Trophoblast cell (in vitro differentiated cells and primary cell): ENCODE measurements at regions not wholly inside any gene's neighbourhood (a gene's known extent, or its start where the extent isn't known, plus 50 kb on each side); places are given as distances from the start of the nearest gene placed in this dataset.

Experiments
- DNase-seq, 2 donors: peaks; one replicate each; pipeline ENCODE4 v3.0.0-alpha.2; 2016
- H2AFZ ChIP-seq: 2 replicates; pipeline ENCODE4 v1.6.1; 2013; ENCODE audit warnings: low read length, moderate library complexity, mild to moderate bottlenecking; ENCODE audit not compliant: insufficient read depth, poor library complexity
- H2AK5ac ChIP-seq: 2 replicates; pipeline ENCODE4 v1.6.1; 2013; ENCODE audit warnings: mild to moderate bottlenecking, low read length
- H2BK120ac ChIP-seq: 2 replicates; pipeline ENCODE4 v1.6.1; 2013; ENCODE audit warnings: low read length, mild to moderate bottlenecking, moderate library complexity; ENCODE audit not compliant: insufficient read depth, poor library complexity
- H2BK12ac ChIP-seq: 2 replicates; pipeline ENCODE4 v1.6.1; 2013; ENCODE audit warnings: mild to moderate bottlenecking, low read length, moderate library complexity
- H2BK5ac ChIP-seq: 2 replicates; pipeline ENCODE4 v1.6.1; 2013; ENCODE audit warnings: low read length, low read depth, moderate library complexity, mild to moderate bottlenecking; ENCODE audit not compliant: poor library complexity
- H3K14ac ChIP-seq: 2 replicates; pipeline ENCODE4 v1.6.1; 2013; ENCODE audit warnings: mild to moderate bottlenecking, low read length
- H3K18ac ChIP-seq: 2 replicates; pipeline ENCODE4 v1.6.1; 2013; ENCODE audit warnings: mild to moderate bottlenecking, low read length
- H3K23ac ChIP-seq: 2 replicates; pipeline ENCODE4 v1.6.1; 2013; ENCODE audit warnings: low read length
- H3K27ac ChIP-seq: 2 replicates; pipeline ENCODE4 v1.5.1; 2013; ENCODE audit warnings: low read depth, mild to moderate bottlenecking, inconsistent platforms, low read length, moderate library complexity
- H3K27me3 ChIP-seq: 2 replicates; pipeline ENCODE4 v1.6.1; 2013; ENCODE audit warnings: inconsistent platforms, mild to moderate bottlenecking, low read length, moderate library complexity; ENCODE audit not compliant: insufficient read depth
- H3K36me3 ChIP-seq, 2 experiments: 1 replicate in 1 of 2; 2 replicates in 1 of 2; pipeline ENCODE4 v1.6.1; 2013; ENCODE audit warnings: low read length in 2 of 2, mild to moderate bottlenecking in 2 of 2, moderate library complexity in 1 of 2; ENCODE audit not compliant: insufficient read depth in 2 of 2, control insufficient read depth in 1 of 2
- H3K4ac ChIP-seq: 2 replicates; pipeline ENCODE4 v1.6.1; 2013; ENCODE audit warnings: low read depth, mild to moderate bottlenecking, low read length, moderate library complexity
- H3K4me1 ChIP-seq, 2 experiments: 1 replicate in 1 of 2; 2 replicates in 1 of 2; pipeline ENCODE4 v1.6.1; 2013; ENCODE audit warnings: low read length in 2 of 2, mild to moderate bottlenecking in 2 of 2, moderate library complexity in 1 of 2; ENCODE audit not compliant: insufficient read depth in 2 of 2, control insufficient read depth in 1 of 2
- H3K4me2 ChIP-seq: 2 replicates; pipeline ENCODE4 v1.6.1; 2013; ENCODE audit warnings: inconsistent platforms, mild to moderate bottlenecking, low read length, moderate library complexity
- H3K4me3 ChIP-seq: 2 replicates; pipeline ENCODE4 v1.5.1; 2013; ENCODE audit warnings: mild to moderate bottlenecking, low read depth, low read length, inconsistent platforms
- H3K79me1 ChIP-seq: one replicate; pipeline ENCODE4 v1.6.1; 2013; ENCODE audit warnings: low read length
- H3K79me2 ChIP-seq: 2 replicates; pipeline ENCODE4 v1.6.1; 2013; ENCODE audit warnings: low read length, mild to moderate bottlenecking; ENCODE audit not compliant: control insufficient read depth, insufficient read depth, poor library complexity
- H3K9ac ChIP-seq: 2 replicates; pipeline ENCODE4 v1.6.1; 2013; ENCODE audit warnings: mild to moderate bottlenecking, low read length
- H3K9me3 ChIP-seq: 2 replicates; pipeline ENCODE4 v1.6.1; 2013; ENCODE audit warnings: low read depth, mild to moderate bottlenecking, control low read depth, inconsistent platforms, low read length; ENCODE audit not compliant: insufficient read depth
- H4K12ac ChIP-seq: 2 replicates; pipeline ENCODE4 v1.6.1; 2013; ENCODE audit warnings: low read depth, mild to moderate bottlenecking, low read length, moderate library complexity
- H4K8ac ChIP-seq: 2 replicates; pipeline ENCODE4 v1.6.1; 2013; ENCODE audit warnings: low read depth, mild to moderate bottlenecking, low read length, moderate library complexity
- H4K91ac ChIP-seq: one replicate; pipeline ENCODE4 v1.6.1; 2013; ENCODE audit warnings: low read depth, mild to moderate bottlenecking, low read length, moderate library complexity
- WGBS: extraction: QIAGEN DNeasy Blood & Tissue Kit; methylation state at CpG from one replicate; pipeline ENCODE4 v1.1.7; 2013; ENCODE audit warnings: missing lambda C conversion rate; ENCODE audit not compliant: insufficient read length, insufficient coverage; ENCODE audit errors: extremely low coverage; 5-methylcytosine and 5-hydroxymethylcytosine counted together

GRCh38 chr6:105536961-105537360 lies 134.1 kb upstream of the PREP start:
- Histone ChIP-seq H3K4me3 (no peak overlapping the region), H3K79me2 (no peaks in the 10 kb centered on the region), H3K23ac (no peak overlapping the region), H4K12ac (no peak overlapping the region), H2BK12ac (no peak overlapping the region), H3K4me1 (no peaks in the 10 kb centered on the region), H3K79me1 (no peaks in the 10 kb centered on the region), H4K91ac (no peak overlapping the region), H2BK5ac (no peak overlapping the region), H3K27ac (no peak overlapping the region), H3K4ac (no peak overlapping the region), H2BK120ac (no peak overlapping the region), H2AFZ (no peak overlapping the region), H4K8ac (no peak overlapping the region), H3K9me3 (no peaks in the 10 kb centered on the region), H3K27me3 (no peaks in the 10 kb centered on the region), H2AK5ac (no peak overlapping the region), H3K9ac (no peak overlapping the region), H3K18ac (no peak overlapping the region), H3K4me2 (no peak overlapping the region), H3K14ac (no peak overlapping the region), H3K36me3 (no peaks in the 10 kb centered on the region)
- WGBS = no CpG with 5 or more reads among the region's 3 CpGs
- no peak for DNase-seq

- H3K27ac ChIP-seq = no peak overlapping the region
- H3K4me1 ChIP-seq = no peaks in the 10 kb centered on the region
- WGBS = no CpG with 5 or more reads among the region's 3 CpGs
Observed at GRCh38 chr6:105533301-105533700, 130.4 kb upstream of the PREP start.

DNA sequence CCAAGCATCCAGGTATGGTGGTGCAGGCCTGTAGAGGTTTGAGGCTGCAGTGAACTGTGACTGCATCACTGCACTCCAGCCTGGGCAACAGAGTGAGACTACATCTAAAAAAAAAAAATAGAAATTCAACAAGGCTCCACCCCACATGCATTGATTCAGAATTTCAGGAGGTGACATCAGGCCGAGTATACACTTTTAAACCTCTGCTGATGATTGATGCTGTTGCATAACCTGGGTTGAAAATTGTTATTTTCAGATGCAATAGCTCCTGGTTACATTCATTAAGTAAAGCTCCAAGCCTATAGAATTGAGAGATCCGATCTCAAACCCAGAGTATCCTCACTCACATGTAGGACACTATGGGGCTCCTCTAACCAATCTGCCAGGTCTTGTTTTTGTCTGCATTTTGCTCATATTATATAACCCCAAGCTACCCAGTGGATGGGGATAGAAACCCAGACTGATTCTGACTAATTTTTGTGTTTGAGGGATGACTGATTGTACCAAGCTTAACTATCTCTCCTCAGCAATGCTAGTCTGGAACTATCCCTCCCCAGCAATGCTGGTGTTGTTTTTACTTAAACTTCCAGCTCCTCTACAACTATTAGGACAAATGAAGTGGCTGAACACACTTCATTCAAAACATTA lies 123.5 kb upstream of the PREP start:
- Histone ChIP-seq H3K27me3 (no peaks in the 10 kb centered on the region), H3K4me1 (no peaks in the 10 kb centered on the region), H2AFZ (no peak overlapping the region), H3K9me3 (no peaks in the 10 kb centered on the region), H3K4me3 (no peak overlapping the region), H3K9ac (no peak overlapping the region), H2AK5ac (no peak overlapping the region), H4K12ac (no peak overlapping the region), H3K23ac (no peak overlapping the region), H3K36me3 (no peaks in the 10 kb centered on the region), H3K18ac (no peak overlapping the region), H3K4me2 (no peak overlapping the region), H3K79me2 (no peaks in the 10 kb centered on the region), H3K79me1 (no peaks in the 10 kb centered on the region), H3K4ac (no peak overlapping the region), H2BK12ac (no peak overlapping the region), H4K91ac (no peak overlapping the region), H4K8ac (no peak overlapping the region), H2BK120ac (no peak overlapping the region), H3K14ac (no peak overlapping the region), H3K27ac (no peak overlapping the region), H2BK5ac (no peak overlapping the region)
- WGBS = no CpG with 5 or more reads among the region's 2 CpGs
- no peak for DNase-seq

More at GRCh38 chr6:105533301-105533700, 130.4 kb upstream of the PREP start:
- Histone ChIP-seq H4K12ac (no peak overlapping the region), H3K79me2 (no peaks in the 10 kb centered on the region), H2BK5ac (no peak overlapping the region), H3K27me3 (no peaks in the 10 kb centered on the region), H2BK120ac (no peak overlapping the region), H2AFZ (no peak overlapping the region), H2AK5ac (no peak overlapping the region), H3K23ac (no peak overlapping the region), H4K91ac (no peak overlapping the region), H3K9me3 (no peaks in the 10 kb centered on the region), H3K14ac (no peak overlapping the region), H3K4me3 (no peak overlapping the region), H3K4me2 (no peak overlapping the region), H4K8ac (no peak overlapping the region), H3K79me1 (no peaks in the 10 kb centered on the region), H2BK12ac (no peak overlapping the region), H3K9ac (no peak overlapping the region), H3K36me3 (no peaks in the 10 kb centered on the region), H3K4ac (no peak overlapping the region), H3K18ac (no peak overlapping the region)
- DNase-seq = no peak

- no peak overlapping the region for H3K4ac ChIP-seq
- H3K4me3 ChIP-seq = no peak overlapping the region
- no peak overlapping the region for H3K23ac ChIP-seq
- H3K79me2 ChIP-seq = no peaks in the 10 kb centered on the region
- H4K91ac ChIP-seq = no peak overlapping the region
- no peaks in the 10 kb centered on the region for H3K79me1 ChIP-seq
- H2AFZ ChIP-seq = no peak overlapping the region
- no peak overlapping the region for H2BK5ac ChIP-seq
- no peak overlapping the region for H4K12ac ChIP-seq
- H2AK5ac ChIP-seq = no peak overlapping the region
- no CpG with 5 or more reads among the region's 3 CpGs for WGBS
- H3K9ac ChIP-seq = no peak overlapping the region
- no peak overlapping the region for H3K4me2 ChIP-seq
- H3K27ac ChIP-seq = no peak overlapping the region
- no peaks in the 10 kb centered on the region for H3K9me3 ChIP-seq
- H4K8ac ChIP-seq = no peak overlapping the region
- H3K4me1 ChIP-seq = no peaks in the 10 kb centered on the region
- no peak overlapping the region for H3K18ac ChIP-seq
- no peaks in the 10 kb centered on the region for H3K27me3 ChIP-seq
- no peaks in the 10 kb centered on the region for H3K36me3 ChIP-seq
- H2BK120ac ChIP-seq = no peak overlapping the region
- no peak for DNase-seq
- no peak overlapping the region for H3K14ac ChIP-seq
- no peak overlapping the region for H2BK12ac ChIP-seq
Observed at GRCh38 chr6:105522626-105523322, 119.9 kb upstream of the PREP start.
